DND-41 (cell line): ENCODE measurements at regions not wholly inside any gene's neighbourhood (a gene's known extent, or its start where the extent isn't known, plus 50 kb on each side); places are given as distances from the start of the nearest gene placed in this dataset.
"Not testable (repeated sequence)": the region's sequence is repeated elsewhere in the genome, so short reads cannot be mapped to it uniquely, and the experiment has no call there.

Experiments used
- ATAC-seq: fragments of 200-7000 bp; cut with Tn5 transposase; 3 replicates; pipeline ENCODE4 v1.9.1; 2021; ENCODE audit warnings: low read depth; ENCODE audit not compliant: insufficient read depth
- DNase-seq: peaks from one replicate; pipeline ENCODE4 v3.0.0-alpha.2; 2020
- H2AFZ ChIP-seq: 2 replicates; pipeline ENCODE4 v1.6.0; 2012; ENCODE audit warnings: low read depth, low read length
- H3K27ac ChIP-seq: 2 replicates; pipeline ENCODE4 v1.5.1; 2012; ENCODE audit warnings: low read length, inconsistent platforms
- H3K27me3 ChIP-seq: fragments of 200-600 bp; sonication (generic); 2 replicates; pipeline ENCODE4 v1.6.0; 2012; ENCODE audit warnings: low read length, mild to moderate bottlenecking, inconsistent platforms; ENCODE audit not compliant: insufficient read depth, poor library complexity
- H3K36me3 ChIP-seq: 2 replicates; pipeline ENCODE4 v1.5.1; 2012; ENCODE audit warnings: low read length, inconsistent platforms; ENCODE audit not compliant: insufficient read depth
- H3K4me1 ChIP-seq: 2 replicates; pipeline ENCODE4 v1.5.1; 2012; ENCODE audit warnings: mild to moderate bottlenecking, low read length; ENCODE audit not compliant: insufficient read depth
- H3K4me2 ChIP-seq: 2 replicates; pipeline ENCODE4 v1.6.0; 2012; ENCODE audit warnings: mild to moderate bottlenecking, moderate library complexity, low read length, inconsistent platforms; ENCODE audit not compliant: insufficient read depth
- H3K4me3 ChIP-seq, 2 experiments: fragments of 200-600 bp in 1 of 2; shearing (Covaris generic) in 1 of 2; 2 replicates each; pipeline ENCODE4 v1.5.1; 2012 to 2016; ENCODE audit warnings: inconsistent platforms in 2 of 2, low read length in 2 of 2, mild to moderate bottlenecking in 2 of 2, low read depth in 1 of 2, moderate library complexity in 1 of 2
- H3K79me2 ChIP-seq: 2 replicates; pipeline ENCODE4 v1.6.0; 2012; ENCODE audit warnings: low read length, inconsistent platforms; ENCODE audit not compliant: insufficient read depth
- H3K9ac ChIP-seq: 2 replicates; pipeline ENCODE4 v1.6.0; 2012; ENCODE audit warnings: low read depth, mild to moderate bottlenecking, inconsistent platforms, low read length, moderate library complexity
- H3K9me3 ChIP-seq: 2 replicates; pipeline ENCODE4 v1.5.1; 2012; ENCODE audit warnings: low read length, moderate library complexity, mild to moderate bottlenecking, inconsistent platforms; ENCODE audit not compliant: insufficient read depth, severe bottlenecking
- H4K20me1 ChIP-seq: 2 replicates; pipeline ENCODE4 v1.6.0; 2012; ENCODE audit warnings: low read length; ENCODE audit not compliant: insufficient read depth
- EZH2 ChIP-seq: IDR thresholded peaks from 3 replicates; pipeline ENCODE4 v1.6.1; 2012; ENCODE audit warnings: borderline replicate concordance, low read depth, mild to moderate bottlenecking, moderate library complexity, low read length, inconsistent platforms; ENCODE audit not compliant: severe bottlenecking
- TF ChIP-seq, protein P1 (sequence below): IDR thresholded peaks from 2 replicates; pipeline ENCODE4 v1.5.1; 2012; ENCODE audit warnings: borderline replicate concordance, low read length, moderate library complexity, mild to moderate bottlenecking; ENCODE audit not compliant: poor library complexity, severe bottlenecking; ENCODE audit errors: extremely low read depth

DNA sequence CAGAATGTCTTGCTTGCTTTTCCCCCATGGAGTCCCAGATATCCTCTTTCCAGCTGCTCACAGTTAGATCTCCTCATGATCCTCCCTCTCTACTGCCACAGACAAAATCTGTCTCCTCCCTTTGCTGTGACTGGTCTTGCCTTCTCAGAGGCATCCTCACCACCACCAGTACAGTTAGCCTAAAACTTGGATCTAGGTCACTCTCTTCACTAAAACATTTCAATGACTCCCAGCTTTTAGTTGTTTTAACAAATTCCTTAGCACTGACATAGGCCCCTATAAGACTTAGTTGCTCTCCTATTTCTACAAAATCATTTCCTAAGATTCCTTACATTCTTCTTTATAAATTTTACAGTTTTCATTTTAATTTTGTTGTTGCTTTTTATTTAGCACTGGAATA is 734.2 kb upstream of the CHAC2 start:
- Histone ChIP-seq H3K4me2 (no peak overlapping the region), H3K9ac (no peak overlapping the region), H3K9me3 (no peaks in the 10 kb centered on the region), H3K27ac (no peak overlapping the region), H3K36me3 (no peaks in the 10 kb centered on the region), H3K4me3 (no peak overlapping the region), H4K20me1 (no peaks in the 10 kb centered on the region), H3K27me3 (no peaks in the 10 kb centered on the region), H3K4me1 (no peaks in the 10 kb centered on the region), H3K79me2 (no peaks in the 10 kb centered on the region), H2AFZ (no peak overlapping the region)
- ATAC-seq (no peak), DNase-seq (no peak)
- TF ChIP-seq EZH2: no peak
- TF ChIP-seq, protein P1, sequence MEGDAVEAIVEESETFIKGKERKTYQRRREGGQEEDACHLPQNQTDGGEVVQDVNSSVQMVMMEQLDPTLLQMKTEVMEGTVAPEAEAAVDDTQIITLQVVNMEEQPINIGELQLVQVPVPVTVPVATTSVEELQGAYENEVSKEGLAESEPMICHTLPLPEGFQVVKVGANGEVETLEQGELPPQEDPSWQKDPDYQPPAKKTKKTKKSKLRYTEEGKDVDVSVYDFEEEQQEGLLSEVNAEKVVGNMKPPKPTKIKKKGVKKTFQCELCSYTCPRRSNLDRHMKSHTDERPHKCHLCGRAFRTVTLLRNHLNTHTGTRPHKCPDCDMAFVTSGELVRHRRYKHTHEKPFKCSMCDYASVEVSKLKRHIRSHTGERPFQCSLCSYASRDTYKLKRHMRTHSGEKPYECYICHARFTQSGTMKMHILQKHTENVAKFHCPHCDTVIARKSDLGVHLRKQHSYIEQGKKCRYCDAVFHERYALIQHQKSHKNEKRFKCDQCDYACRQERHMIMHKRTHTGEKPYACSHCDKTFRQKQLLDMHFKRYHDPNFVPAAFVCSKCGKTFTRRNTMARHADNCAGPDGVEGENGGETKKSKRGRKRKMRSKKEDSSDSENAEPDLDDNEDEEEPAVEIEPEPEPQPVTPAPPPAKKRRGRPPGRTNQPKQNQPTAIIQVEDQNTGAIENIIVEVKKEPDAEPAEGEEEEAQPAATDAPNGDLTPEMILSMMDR: no peak

DNA sequence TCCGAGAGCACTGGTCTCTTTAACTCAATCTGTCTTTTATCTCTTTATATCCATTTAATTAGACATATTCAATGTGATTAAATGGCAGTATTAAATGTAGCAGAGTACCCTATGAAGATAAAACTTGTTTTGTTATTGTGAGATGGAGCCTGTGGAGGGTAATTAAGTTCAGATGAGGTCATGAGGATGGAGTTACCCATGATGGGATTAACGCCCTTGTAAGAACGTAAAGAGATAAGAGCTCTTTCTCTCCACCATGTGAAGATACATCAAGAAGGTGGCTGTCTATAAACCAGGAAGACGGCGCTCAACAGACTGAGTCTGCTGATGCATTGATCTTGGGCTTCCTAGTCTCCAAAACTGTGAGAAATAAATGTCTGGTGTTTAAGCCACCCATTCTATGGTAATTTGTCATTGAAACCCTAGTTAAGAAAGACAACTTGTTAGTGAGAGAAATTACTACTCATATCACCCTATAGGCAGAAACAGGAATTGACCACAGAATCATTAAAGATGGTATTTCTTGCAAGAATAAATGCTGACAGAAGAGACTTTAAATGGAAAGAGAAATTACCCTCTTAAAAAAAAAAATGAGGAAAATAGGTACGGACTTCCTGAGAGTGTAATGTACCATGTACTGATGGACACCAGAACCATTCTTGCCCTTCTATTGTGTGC is 738.7 kb upstream of the CHAC2 start:
- Histone ChIP-seq H3K4me2 (no peak overlapping the region), H3K27me3 (no peaks in the 10 kb centered on the region), H3K27ac (no peak overlapping the region), H3K9me3 (no peaks in the 10 kb centered on the region), H2AFZ (no peak overlapping the region), H3K4me3 (no peak overlapping the region), H3K79me2 (no peaks in the 10 kb centered on the region), H3K4me1 (no peaks in the 10 kb centered on the region), H3K36me3 (no peaks in the 10 kb centered on the region), H3K9ac (no peak overlapping the region), H4K20me1 (no peaks in the 10 kb centered on the region)
- DNase-seq (no peak), ATAC-seq (no peak)
- no peak for TF ChIP-seq EZH2
- TF ChIP-seq, protein P1: no peak

DNA sequence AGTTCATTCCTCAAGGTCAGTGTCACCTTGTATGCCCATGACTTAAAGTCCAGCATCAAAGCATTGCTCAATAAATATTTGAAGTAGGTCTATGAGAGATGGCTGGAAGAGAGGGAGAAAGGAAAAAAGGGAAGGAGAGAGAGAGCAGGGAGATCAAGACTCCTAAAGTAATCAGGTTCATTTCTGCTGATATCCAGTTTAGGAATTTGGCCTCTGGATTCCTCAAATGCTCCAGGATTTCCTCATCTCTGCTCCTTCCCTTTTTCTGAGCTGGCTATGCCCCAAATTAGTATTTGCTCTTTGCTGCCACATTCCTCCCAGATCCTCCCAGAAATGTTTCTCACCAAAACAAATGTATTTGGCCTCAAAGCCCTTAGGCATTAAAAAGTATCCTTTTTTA is 739.4 kb upstream of the CHAC2 start:
- no peak for ATAC-seq

DNA sequence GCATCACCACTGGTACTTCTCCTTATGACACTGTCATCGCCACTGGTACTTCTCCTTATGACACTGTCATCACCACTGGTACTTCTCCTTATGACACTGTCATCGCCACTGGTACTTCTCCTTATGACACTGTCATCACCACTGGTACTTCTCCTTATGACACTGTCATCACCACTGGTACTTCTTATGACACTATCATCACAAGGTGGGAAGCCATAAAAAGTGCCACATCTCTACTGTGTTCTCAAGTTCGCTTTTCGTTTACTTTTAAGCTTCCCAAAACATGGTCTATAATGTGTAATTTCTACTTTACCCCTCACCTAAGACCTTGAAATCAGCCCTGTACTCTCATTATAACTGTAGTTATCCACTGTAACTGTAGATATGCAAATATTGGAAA is 745.4 kb upstream of the CHAC2 start:
- H3K9me3 ChIP-seq, H2AFZ ChIP-seq, H3K79me2 ChIP-seq, H3K27ac ChIP-seq, H4K20me1 ChIP-seq, H3K36me3 ChIP-seq, H3K27me3 ChIP-seq, H3K9ac ChIP-seq, H3K4me3 ChIP-seq, DNase-seq, ATAC-seq, H3K4me1 ChIP-seq, H3K4me2 ChIP-seq: not testable (repeated sequence)

More for the DNA sequence above, 739.4 kb upstream of the CHAC2 start:
- no peaks in the 10 kb centered on the region for H3K36me3 ChIP-seq
- H3K9me3 ChIP-seq: no peaks in the 10 kb centered on the region
- DNase-seq: no peak
- no peak for TF ChIP-seq EZH2
- TF ChIP-seq, protein P1: no peak
- no peak overlapping the region for H3K9ac ChIP-seq
- no peaks in the 10 kb centered on the region for H4K20me1 ChIP-seq
- no peak overlapping the region for H3K4me3 ChIP-seq
- no peak overlapping the region for H2AFZ ChIP-seq
- H3K4me2 ChIP-seq: no peak overlapping the region
- no peaks in the 10 kb centered on the region for H3K27me3 ChIP-seq
- no peaks in the 10 kb centered on the region for H3K4me1 ChIP-seq
- no peaks in the 10 kb centered on the region for H3K79me2 ChIP-seq
- H3K27ac ChIP-seq: no peak overlapping the region
